Ovary (tissue), 7 donors: ENCODE measurements at regions not wholly inside any gene's neighbourhood (a gene's known extent, or its start where the extent isn't known, plus 50 kb on each side); places are given as distances from the start of the nearest gene placed in this dataset.

ENCODE experiments used
- DNase-seq, 5 donors: peaks; one replicate each; pipeline ENCODE4 v3.0.0-alpha.2; 2019 to 2020
- H3K27ac ChIP-seq, 2 donors: fragments of 200-600 bp; one replicate each; pipeline versions ENCODE4 v1.5.1 to v1.8.0; 2019 to 2022
- H3K27me3 ChIP-seq: fragments of 200-600 bp; one replicate; pipeline ENCODE4 v1.8.0; 2022
- H3K36me3 ChIP-seq: fragments of 200-600 bp; sonication (generic); one replicate; pipeline ENCODE4 v1.5.1; 2019
- H3K4me1 ChIP-seq: one replicate; pipeline ENCODE4 v1.8.1; 2013; ENCODE audit warnings: mild to moderate bottlenecking, moderate library complexity; ENCODE audit not compliant: insufficient read depth
- H3K4me3 ChIP-seq: fragments of 200-600 bp; sonication (generic); one replicate; pipeline ENCODE4 v1.5.1; 2017
- H3K9me3 ChIP-seq, 2 donors: fragments of 200-600 bp in 1 of 2; sonication (generic) in 1 of 2; one replicate each; pipeline versions ENCODE4 v1.5.1 to v1.8.1; 2013 to 2019; ENCODE audit warnings: mild to moderate bottlenecking in 1 of 2, moderate library complexity in 1 of 2
- EP300 ChIP-seq: sonication (generic); formaldehyde crosslinking; IDR thresholded peaks from one replicate; pipeline ENCODE4 v1.6.1; 2017; ENCODE audit warnings: antibody characterized with exemption
- POLR2A ChIP-seq: fragments of 450-650 bp; IDR thresholded peaks from one replicate; pipeline ENCODE4 v1.6.1; 2017; ENCODE audit warnings: antibody characterized with exemption, mild to moderate bottlenecking, moderate library complexity
- WGBS, 3 donors: extraction: QIAGEN DNeasy Blood & Tissue Kit in 1 of 3; methylation state at CpG; one replicate each; pipeline versions ENCODE4 v1.1.5 to v1.1.7; 2013 to 2017; 5-methylcytosine and 5-hydroxymethylcytosine counted together
- intact Hi-C, 4 donors: fragments of 100-400 bp; cut with DNase I; formaldehyde crosslinking; loops; one replicate each; pipeline versions ENCODE4 v1.11.0 to v1.15.1; 2022 to 2023
- TF ChIP-seq, protein P1 (sequence below), 3 donors: fragments of 450-650 bp in 2 of 3; fragments of 200-600 bp in 1 of 3; IDR thresholded peaks; one replicate each; pipeline versions ENCODE4 v1.5.1 to v1.8.0; 2016 to 2022; ENCODE audit warnings: antibody characterized with exemption in 3 of 3, mild to moderate bottlenecking in 1 of 3
- donor health status: DM: no; HTN: no; CAD: no; lungs with moderate emphysema.
- donor health status: DM: no; HTN: no; CAD: no.
- donor health status: Bipolar disorder and iron deficiency.
- donor health status: DM: no; HTN: no; CAD: no.
- donor health status: DM: yes; HTN: yes; CAD: no.

- TF ChIP-seq POLR2A = no peak
- TF ChIP-seq, protein P1, sequence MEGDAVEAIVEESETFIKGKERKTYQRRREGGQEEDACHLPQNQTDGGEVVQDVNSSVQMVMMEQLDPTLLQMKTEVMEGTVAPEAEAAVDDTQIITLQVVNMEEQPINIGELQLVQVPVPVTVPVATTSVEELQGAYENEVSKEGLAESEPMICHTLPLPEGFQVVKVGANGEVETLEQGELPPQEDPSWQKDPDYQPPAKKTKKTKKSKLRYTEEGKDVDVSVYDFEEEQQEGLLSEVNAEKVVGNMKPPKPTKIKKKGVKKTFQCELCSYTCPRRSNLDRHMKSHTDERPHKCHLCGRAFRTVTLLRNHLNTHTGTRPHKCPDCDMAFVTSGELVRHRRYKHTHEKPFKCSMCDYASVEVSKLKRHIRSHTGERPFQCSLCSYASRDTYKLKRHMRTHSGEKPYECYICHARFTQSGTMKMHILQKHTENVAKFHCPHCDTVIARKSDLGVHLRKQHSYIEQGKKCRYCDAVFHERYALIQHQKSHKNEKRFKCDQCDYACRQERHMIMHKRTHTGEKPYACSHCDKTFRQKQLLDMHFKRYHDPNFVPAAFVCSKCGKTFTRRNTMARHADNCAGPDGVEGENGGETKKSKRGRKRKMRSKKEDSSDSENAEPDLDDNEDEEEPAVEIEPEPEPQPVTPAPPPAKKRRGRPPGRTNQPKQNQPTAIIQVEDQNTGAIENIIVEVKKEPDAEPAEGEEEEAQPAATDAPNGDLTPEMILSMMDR (IDR thresholded peaks at IDR 0.05) = no peak
- TF ChIP-seq EP300 = no peak
- 96 to 98% (median 97%) methylated on average over 4 of the region's 4 CpGs for WGBS, 3 donors
- DNase-seq = no peak
- Histone ChIP-seq H3K36me3 (no peaks in the 10 kb centered on the region), H3K27me3 (no peaks in the 10 kb centered on the region), H3K4me3 (no peak overlapping the region), H3K9me3 (no peaks in the 10 kb centered on the region), H3K4me1 (no peaks in the 10 kb centered on the region), H3K27ac (no peak overlapping the region)
- intact Hi-C loops = no loop called here
Observed at GRCh38 chr5:124203303-124203702, 543.1 kb downstream of the ZNF608 start.

- intact Hi-C loops = no loop called here
- Histone ChIP-seq H3K27me3 (no peaks in the 10 kb centered on the region), H3K27ac (no peak overlapping the region), H3K4me3 (no peak overlapping the region), H3K9me3 (no peaks in the 10 kb centered on the region), H3K4me1 (no peaks in the 10 kb centered on the region), H3K36me3 (no peaks in the 10 kb centered on the region)
- WGBS, 3 donors = 31 to 38% (median 32%) methylated on average over 1 of the region's 1 CpG
- TF ChIP-seq, protein P1 (IDR thresholded peaks at IDR 0.05) = no peak
- TF ChIP-seq POLR2A = no peak
- no peak for DNase-seq
Observed at GRCh38 chr5:124200381-124200780, 546.1 kb downstream of the ZNF608 start.

DNA sequence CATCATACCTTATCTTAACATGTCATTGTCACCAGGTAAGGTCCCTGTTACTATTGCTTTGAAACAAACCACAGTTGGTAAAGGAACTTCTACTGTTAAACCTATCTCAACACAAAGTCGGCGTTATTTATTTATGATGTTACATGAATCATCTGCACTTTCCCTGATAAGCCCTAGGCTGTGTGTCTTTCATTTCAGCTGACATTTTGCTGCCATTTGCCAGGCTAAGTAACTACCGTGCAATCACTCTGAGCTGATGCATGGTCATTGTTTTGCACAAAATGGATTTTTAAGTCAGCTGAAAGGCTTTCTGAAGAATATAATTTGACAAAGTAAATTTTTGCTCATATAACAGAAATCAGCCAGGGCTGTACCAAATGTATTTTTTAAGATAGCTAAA, 546.5 kb downstream of the ZNF608 start:
- no peaks in the 10 kb centered on the region for H3K9me3 ChIP-seq
- no peak overlapping the region for H3K27ac ChIP-seq
- no peaks in the 10 kb centered on the region for H3K27me3 ChIP-seq
- H3K4me1 ChIP-seq = no peaks in the 10 kb centered on the region
- 59 to 67% (median 59%) methylated on average over 3 of the region's 3 CpGs for WGBS, 3 donors
- no peak overlapping the region for H3K4me3 ChIP-seq
- no peaks in the 10 kb centered on the region for H3K36me3 ChIP-seq
- DNase-seq = no peak
- intact Hi-C loops = no loop called here
- TF ChIP-seq EP300 (no peak), POLR2A (no peak)
- TF ChIP-seq, protein P1 (IDR thresholded peaks at IDR 0.05) = no peak

DNA sequence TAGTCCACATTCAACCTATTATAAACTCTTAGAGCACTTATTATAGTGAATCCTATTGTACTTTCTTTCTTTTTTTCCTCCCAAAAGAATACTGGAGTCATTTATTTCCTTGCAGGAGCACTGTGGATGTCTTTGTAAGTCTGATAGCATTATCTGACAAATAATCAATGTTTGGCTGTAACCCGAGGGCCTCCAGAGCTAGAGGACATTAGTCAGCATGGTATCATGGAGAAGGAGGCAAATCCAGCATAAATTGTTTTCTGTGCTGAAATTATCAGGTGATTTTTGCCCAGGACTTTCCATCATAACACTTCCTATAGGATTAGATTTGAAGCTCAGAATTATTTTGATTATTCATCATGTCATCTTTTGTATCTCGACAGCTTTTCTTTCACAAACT, 551.0 kb downstream of the ZNF608 start:
- Histone ChIP-seq H3K36me3 (no peaks in the 10 kb centered on the region), H3K4me3 (no peak overlapping the region), H3K9me3 (no peaks in the 10 kb centered on the region), H3K27ac (no peak overlapping the region), H3K4me1 (no peaks in the 10 kb centered on the region), H3K27me3 (no peaks in the 10 kb centered on the region)
- no peak for DNase-seq
- TF ChIP-seq POLR2A (no peak), EP300 (no peak)
- TF ChIP-seq, protein P1 (IDR thresholded peaks at IDR 0.05) = no peak
- 83 to 92% (median 84%) methylated on average over 2 of the region's 2 CpGs for WGBS, 3 donors
- intact Hi-C loops = no loop called here

DNA sequence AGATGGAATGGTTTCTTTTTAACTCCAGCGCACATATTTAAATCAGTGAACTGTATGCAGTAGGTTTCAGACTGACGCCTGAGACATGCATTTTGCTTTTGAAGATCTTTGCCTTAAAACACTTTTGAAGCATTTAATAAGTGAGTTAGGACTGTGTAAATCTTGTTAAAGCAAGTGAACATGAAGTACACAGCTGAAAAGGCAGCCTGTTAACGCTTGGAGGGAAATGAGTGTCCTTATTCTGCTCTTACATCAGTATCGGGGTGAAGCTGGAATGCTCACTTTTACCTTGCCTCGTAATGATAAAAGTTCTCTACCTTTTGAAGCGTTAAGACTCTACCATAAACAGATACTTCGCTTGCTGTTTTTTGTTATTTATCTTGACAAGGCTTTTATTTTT, 552.2 kb downstream of the ZNF608 start:
- no peak for DNase-seq
- H3K27ac ChIP-seq = no peak overlapping the region
- TF ChIP-seq, protein P1 (IDR thresholded peaks at IDR 0.05) = no peak
- TF ChIP-seq POLR2A = no peak
- WGBS, 3 donors = 89 to 93% (median 92%) methylated on average over 7 of the region's 7 CpGs
- H3K9me3 ChIP-seq = no peaks in the 10 kb centered on the region
- H3K4me3 ChIP-seq = no peak overlapping the region
- intact Hi-C loops = no loop called here
- H3K4me1 ChIP-seq = no peaks in the 10 kb centered on the region
- H3K27me3 ChIP-seq = no peaks in the 10 kb centered on the region
- H3K36me3 ChIP-seq = no peaks in the 10 kb centered on the region
